Ishikawa (cell line): ENCODE measurements at regions not wholly inside any gene's neighbourhood (a gene's known extent, or its start where the extent isn't known, plus 50 kb on each side); places are given as distances from the start of the nearest gene placed in this dataset.

Experiments
- CREB1 ChIP-seq: IDR thresholded peaks from 2 replicates; pipeline ENCODE4 v1.6.1; 2012; ENCODE audit warnings: low read depth
- NFIC ChIP-seq: IDR thresholded peaks from 2 replicates; pipeline ENCODE4 v1.6.1; 2012
- TAF1 ChIP-seq: IDR thresholded peaks from 2 replicates; pipeline ENCODE4 v1.6.1; 2012; ENCODE audit warnings: low read depth, mild to moderate bottlenecking
- TCF12 ChIP-seq: IDR thresholded peaks from 2 replicates; pipeline ENCODE4 v1.6.1; 2012; ENCODE audit warnings: low read depth
- YY1 ChIP-seq: IDR thresholded peaks from 2 replicates; pipeline ENCODE4 v1.6.1; 2012; ENCODE audit warnings: low read depth
- TF ChIP-seq, protein P1 (sequence below): IDR thresholded peaks from 2 replicates; pipeline ENCODE4 v1.6.1; 2012; ENCODE audit warnings: low read depth, mild to moderate bottlenecking

DNA sequence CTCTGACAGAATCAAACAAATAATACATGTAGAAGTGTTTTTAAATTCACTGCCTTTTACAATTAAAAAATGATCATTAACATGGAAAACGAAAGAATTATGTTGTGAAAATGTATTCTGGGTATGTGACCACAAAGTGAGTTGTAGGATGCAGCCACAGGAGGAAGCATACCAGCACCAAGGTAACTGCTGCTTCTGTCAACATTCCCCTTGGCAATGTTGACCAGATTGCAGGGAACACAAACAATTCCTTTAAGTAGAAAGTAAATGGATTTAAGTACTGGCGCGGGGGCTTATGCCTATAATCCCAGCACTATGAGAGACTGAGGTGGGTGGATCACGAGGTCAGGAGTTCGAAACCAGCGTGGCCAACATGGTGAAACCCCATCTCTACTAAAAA is 1877.9 kb upstream of the PCDH7 start:
- TF ChIP-seq CREB1 (no peak), TCF12 (no peak), NFIC (no peak), YY1 (no peak), TAF1 (no peak)
- TF ChIP-seq, protein P1, sequence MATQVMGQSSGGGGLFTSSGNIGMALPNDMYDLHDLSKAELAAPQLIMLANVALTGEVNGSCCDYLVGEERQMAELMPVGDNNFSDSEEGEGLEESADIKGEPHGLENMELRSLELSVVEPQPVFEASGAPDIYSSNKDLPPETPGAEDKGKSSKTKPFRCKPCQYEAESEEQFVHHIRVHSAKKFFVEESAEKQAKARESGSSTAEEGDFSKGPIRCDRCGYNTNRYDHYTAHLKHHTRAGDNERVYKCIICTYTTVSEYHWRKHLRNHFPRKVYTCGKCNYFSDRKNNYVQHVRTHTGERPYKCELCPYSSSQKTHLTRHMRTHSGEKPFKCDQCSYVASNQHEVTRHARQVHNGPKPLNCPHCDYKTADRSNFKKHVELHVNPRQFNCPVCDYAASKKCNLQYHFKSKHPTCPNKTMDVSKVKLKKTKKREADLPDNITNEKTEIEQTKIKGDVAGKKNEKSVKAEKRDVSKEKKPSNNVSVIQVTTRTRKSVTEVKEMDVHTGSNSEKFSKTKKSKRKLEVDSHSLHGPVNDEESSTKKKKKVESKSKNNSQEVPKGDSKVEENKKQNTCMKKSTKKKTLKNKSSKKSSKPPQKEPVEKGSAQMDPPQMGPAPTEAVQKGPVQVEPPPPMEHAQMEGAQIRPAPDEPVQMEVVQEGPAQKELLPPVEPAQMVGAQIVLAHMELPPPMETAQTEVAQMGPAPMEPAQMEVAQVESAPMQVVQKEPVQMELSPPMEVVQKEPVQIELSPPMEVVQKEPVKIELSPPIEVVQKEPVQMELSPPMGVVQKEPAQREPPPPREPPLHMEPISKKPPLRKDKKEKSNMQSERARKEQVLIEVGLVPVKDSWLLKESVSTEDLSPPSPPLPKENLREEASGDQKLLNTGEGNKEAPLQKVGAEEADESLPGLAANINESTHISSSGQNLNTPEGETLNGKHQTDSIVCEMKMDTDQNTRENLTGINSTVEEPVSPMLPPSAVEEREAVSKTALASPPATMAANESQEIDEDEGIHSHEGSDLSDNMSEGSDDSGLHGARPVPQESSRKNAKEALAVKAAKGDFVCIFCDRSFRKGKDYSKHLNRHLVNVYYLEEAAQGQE, result no peak
